Endothelial cell (in vitro differentiated cells): ENCODE measurements at regions not wholly inside any gene's neighbourhood (a gene's known extent, or its start where the extent isn't known, plus 50 kb on each side); places are given as distances from the start of the nearest gene placed in this dataset.

ENCODE experiments used
- DNase-seq: peaks from one replicate; pipeline ENCODE4 v3.0.0; 2021; ENCODE audit warnings: low spot score
- H3K27ac Mint-ChIP-seq: one replicate; pipeline ENCODE4 v1.8.0; 2021; ENCODE audit warnings: mixed read lengths, inconsistent platforms; ENCODE audit not compliant: unreplicated experiment
- H3K27me3 Mint-ChIP-seq: one replicate; pipeline ENCODE4 v1.8.0; 2021; ENCODE audit warnings: mild to moderate bottlenecking, moderate library complexity, mixed read lengths, inconsistent platforms; ENCODE audit not compliant: unreplicated experiment
- H3K36me3 Mint-ChIP-seq: one replicate; pipeline ENCODE4 v1.8.0; 2021; ENCODE audit warnings: mild to moderate bottlenecking, low read depth, mixed read lengths, inconsistent platforms; ENCODE audit not compliant: unreplicated experiment
- H3K4me1 Mint-ChIP-seq: one replicate; pipeline ENCODE4 v1.8.0; 2021; ENCODE audit warnings: mild to moderate bottlenecking, mixed read lengths, inconsistent platforms; ENCODE audit not compliant: unreplicated experiment
- H3K4me3 Mint-ChIP-seq: one replicate; pipeline ENCODE4 v1.8.0; 2021; ENCODE audit warnings: mild to moderate bottlenecking, mixed read lengths, inconsistent platforms; ENCODE audit not compliant: unreplicated experiment
- H3K9me3 Mint-ChIP-seq: one replicate; pipeline ENCODE4 v1.8.0; 2021; ENCODE audit warnings: mixed read lengths, inconsistent platforms; ENCODE audit not compliant: unreplicated experiment
- CTCF ChIP-seq: fragments of 200-600 bp; sonication (generic); IDR thresholded peaks from one replicate; pipeline ENCODE4 v1.5.0; 2021; ENCODE audit warnings: antibody characterized with exemption; ENCODE audit not compliant: unreplicated experiment

- Mint-ChIP-seq H3K4me1 (no peaks in the 10 kb centered on the region), H3K9me3 (peaks cover 8% of the 10 kb centered on the region), H3K27me3 (peaks cover 4% of the 10 kb centered on the region), H3K36me3 (peaks cover 7% of the 10 kb centered on the region), H3K4me3 (no peak overlapping the region), H3K27ac (no peak overlapping the region)
- no peak for TF ChIP-seq CTCF
- DNase-seq: no peak
Measured at GRCh38 chr2:4455486-4456155, 752.2 kb downstream of the DCDC2C start.

GRCh38 chr2:4464634-4465266, 761.4 kb downstream of the DCDC2C start:
- no peaks in the 10 kb centered on the region for H3K27me3 Mint-ChIP-seq
- H3K4me3 Mint-ChIP-seq: no peak overlapping the region
- no peaks in the 10 kb centered on the region for H3K36me3 Mint-ChIP-seq
- no peak overlapping the region for H3K27ac Mint-ChIP-seq
- no peaks in the 10 kb centered on the region for H3K4me1 Mint-ChIP-seq
- H3K9me3 Mint-ChIP-seq: peaks cover 4% of the 10 kb centered on the region
- no peak for DNase-seq
- no peak for TF ChIP-seq CTCF

- no peak overlapping the region for H3K27ac Mint-ChIP-seq
- H3K27me3 Mint-ChIP-seq: no peaks in the 10 kb centered on the region
- no peaks in the 10 kb centered on the region for H3K4me1 Mint-ChIP-seq
- peaks cover 6% of the 10 kb centered on the region for H3K9me3 Mint-ChIP-seq
- H3K36me3 Mint-ChIP-seq: no peaks in the 10 kb centered on the region
- H3K4me3 Mint-ChIP-seq: no peak overlapping the region
- TF ChIP-seq CTCF: no peak
- DNase-seq: no peak
Measured at GRCh38 chr2:4465671-4466070, 762.3 kb downstream of the DCDC2C start.

- TF ChIP-seq CTCF: no peak
- peaks cover 26% of the 10 kb centered on the region for H3K9me3 Mint-ChIP-seq
- H3K4me1 Mint-ChIP-seq: no peaks in the 10 kb centered on the region
- no peak overlapping the region for H3K27ac Mint-ChIP-seq
- DNase-seq: no peak
- peaks cover 3% of the 10 kb centered on the region for H3K36me3 Mint-ChIP-seq
- no peak overlapping the region for H3K4me3 Mint-ChIP-seq
- H3K27me3 Mint-ChIP-seq: no peaks in the 10 kb centered on the region
Measured at GRCh38 chr2:4475618-4476017, 772.2 kb downstream of the DCDC2C start.

- Mint-ChIP-seq H3K27ac (no peak overlapping the region), H3K36me3 (peaks cover 7% of the 10 kb centered on the region), H3K27me3 (peaks cover 4% of the 10 kb centered on the region), H3K4me1 (no peaks in the 10 kb centered on the region), H3K9me3 (peaks cover 30% of the 10 kb centered on the region), H3K4me3 (no peak overlapping the region)
- no peak for DNase-seq
- no peak for TF ChIP-seq CTCF
Measured at GRCh38 chr2:4483050-4483449, 779.7 kb downstream of the DCDC2C start.
